ENCODE measurements at regions not wholly inside any gene's neighbourhood (a gene's known extent, or its start where the extent isn't known, plus 50 kb on each side); places are given as distances from the start of the nearest gene placed in this dataset.

DNA sequence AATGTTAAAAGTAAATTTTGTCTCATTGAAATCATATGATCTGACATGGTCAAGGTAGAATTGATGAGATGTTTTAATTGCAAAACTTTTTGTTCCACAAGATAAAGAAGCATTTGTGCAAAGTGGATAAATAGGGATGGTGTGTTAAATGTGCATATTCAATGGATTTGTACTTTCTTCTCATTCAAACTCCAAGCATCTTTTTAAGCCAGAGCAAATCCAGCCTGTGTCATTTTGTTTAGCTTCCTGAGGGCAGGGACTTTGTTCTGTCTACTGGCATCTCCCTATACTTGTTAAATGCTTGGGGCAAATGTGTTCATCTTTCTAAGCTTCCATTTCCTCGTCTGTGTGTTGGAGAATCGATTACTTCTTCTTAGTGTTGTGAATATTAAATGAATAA, 200.3 kb downstream of the SLIT2 start:
- Histone ChIP-seq H3K27ac (no peak overlapping the region), H3K27me3 (no peaks in the 10 kb centered on the region), H3K4me1 (no peaks in the 10 kb centered on the region), H3K4me3 (no peak overlapping the region), H3K36me3 (no peaks in the 10 kb centered on the region), H3K9me3 (no peaks in the 10 kb centered on the region)
- intact Hi-C loops (cut with DNase I), result no loop called here
- ATAC-seq, result no peak
- TF ChIP-seq, protein P1, sequence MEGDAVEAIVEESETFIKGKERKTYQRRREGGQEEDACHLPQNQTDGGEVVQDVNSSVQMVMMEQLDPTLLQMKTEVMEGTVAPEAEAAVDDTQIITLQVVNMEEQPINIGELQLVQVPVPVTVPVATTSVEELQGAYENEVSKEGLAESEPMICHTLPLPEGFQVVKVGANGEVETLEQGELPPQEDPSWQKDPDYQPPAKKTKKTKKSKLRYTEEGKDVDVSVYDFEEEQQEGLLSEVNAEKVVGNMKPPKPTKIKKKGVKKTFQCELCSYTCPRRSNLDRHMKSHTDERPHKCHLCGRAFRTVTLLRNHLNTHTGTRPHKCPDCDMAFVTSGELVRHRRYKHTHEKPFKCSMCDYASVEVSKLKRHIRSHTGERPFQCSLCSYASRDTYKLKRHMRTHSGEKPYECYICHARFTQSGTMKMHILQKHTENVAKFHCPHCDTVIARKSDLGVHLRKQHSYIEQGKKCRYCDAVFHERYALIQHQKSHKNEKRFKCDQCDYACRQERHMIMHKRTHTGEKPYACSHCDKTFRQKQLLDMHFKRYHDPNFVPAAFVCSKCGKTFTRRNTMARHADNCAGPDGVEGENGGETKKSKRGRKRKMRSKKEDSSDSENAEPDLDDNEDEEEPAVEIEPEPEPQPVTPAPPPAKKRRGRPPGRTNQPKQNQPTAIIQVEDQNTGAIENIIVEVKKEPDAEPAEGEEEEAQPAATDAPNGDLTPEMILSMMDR (IDR thresholded peaks at IDR 0.05), result no peak
- no peak for DNase-seq

DNA sequence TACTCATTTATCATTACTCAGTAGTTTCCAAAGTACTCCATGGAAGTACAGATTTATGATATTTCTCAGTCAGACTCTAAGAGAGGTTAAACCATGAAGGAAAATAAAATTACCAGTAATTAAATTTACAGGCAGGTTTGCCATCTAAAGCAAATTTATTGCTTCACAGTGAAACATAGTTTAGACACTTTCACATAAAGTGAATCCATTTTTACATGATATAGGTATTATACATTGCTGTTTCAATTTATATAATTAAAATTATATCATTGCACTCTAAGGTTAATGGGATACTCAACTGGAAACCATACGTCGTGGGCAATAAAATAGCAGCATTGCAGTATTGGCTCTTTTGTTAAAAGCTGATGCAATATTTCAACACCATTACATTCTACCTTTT, 202.8 kb downstream of the SLIT2 start:
- no peak overlapping the region for H3K4me3 ChIP-seq
- no peak overlapping the region for H3K27ac ChIP-seq
- intact Hi-C loops (cut with DNase I), result no loop called here
- ATAC-seq, result no peak
- TF ChIP-seq, protein P1 (IDR thresholded peaks at IDR 0.05), result no peak
- no peaks in the 10 kb centered on the region for H3K27me3 ChIP-seq
- no peaks in the 10 kb centered on the region for H3K4me1 ChIP-seq
- no peaks in the 10 kb centered on the region for H3K36me3 ChIP-seq
- no peak for DNase-seq
- no peaks in the 10 kb centered on the region for H3K9me3 ChIP-seq

DNA sequence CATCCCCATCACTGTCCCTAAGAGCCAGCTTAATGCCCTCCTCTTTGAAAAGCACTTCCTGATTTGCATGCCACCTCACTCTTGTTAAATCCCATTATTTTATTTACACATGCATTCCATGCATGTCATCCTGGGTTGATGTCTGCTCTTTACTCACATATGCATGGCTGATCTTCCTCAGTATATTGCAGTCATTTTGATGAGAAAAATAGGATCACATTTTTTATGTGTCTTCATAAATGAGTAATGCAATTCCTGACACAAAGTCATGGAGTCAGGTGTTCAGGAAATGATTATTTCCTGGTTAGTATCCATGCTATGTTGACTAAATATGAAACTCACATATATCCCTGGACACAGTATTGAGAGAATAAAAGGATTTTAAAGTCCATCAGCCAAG, 204.7 kb downstream of the SLIT2 start:
- no peaks in the 10 kb centered on the region for H3K9me3 ChIP-seq
- no peak for DNase-seq
- H3K4me1 ChIP-seq, result no peaks in the 10 kb centered on the region
- H3K27ac ChIP-seq, result no peak overlapping the region
- no peak overlapping the region for H3K4me3 ChIP-seq
- no peaks in the 10 kb centered on the region for H3K36me3 ChIP-seq
- intact Hi-C loops (cut with DNase I), result no loop called here
- no peaks in the 10 kb centered on the region for H3K27me3 ChIP-seq
- ATAC-seq, result no peak
- TF ChIP-seq, protein P1 (IDR thresholded peaks at IDR 0.05), result no peak

DNA sequence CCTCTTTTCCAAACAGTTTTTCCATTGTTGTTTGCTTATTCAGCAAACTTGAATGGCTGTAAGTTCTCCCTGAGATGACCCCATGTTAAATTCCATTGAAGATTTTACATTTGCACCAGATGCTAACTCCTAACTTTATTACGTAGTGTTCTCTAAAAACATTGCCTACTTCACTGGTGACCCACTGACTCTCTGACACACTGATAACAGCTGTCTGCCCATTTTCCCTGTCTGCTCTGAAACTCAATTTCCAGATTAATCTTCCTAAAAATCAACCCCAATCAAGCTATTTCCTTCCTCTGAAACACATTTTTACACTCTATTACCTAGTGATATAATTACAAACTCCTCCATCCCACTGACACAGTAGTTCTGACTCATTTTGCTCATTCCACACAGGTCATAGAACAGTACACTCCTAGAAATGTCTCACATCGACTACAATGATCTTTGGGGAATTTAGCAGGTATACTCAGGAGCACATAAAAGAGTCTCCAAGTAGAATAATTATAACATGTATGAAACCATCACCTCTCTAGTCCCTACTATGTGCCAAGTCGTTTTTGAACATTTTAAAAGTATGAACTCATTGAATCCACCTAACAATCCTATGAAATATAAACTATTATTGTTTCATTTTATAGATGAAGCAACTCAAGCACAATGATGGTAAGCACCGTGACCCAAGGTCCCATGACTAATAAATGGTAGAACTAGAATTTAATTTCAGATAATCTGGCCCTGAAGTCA, 210.9 kb downstream of the SLIT2 start:
- intact Hi-C loops (cut with DNase I), result no loop called here
- Histone ChIP-seq H3K27ac (no peak overlapping the region), H3K36me3 (no peaks in the 10 kb centered on the region), H3K9me3 (no peaks in the 10 kb centered on the region), H3K4me1 (no peaks in the 10 kb centered on the region), H3K4me3 (no peak overlapping the region), H3K27me3 (no peaks in the 10 kb centered on the region)
- DNase-seq (no peak), ATAC-seq (no peak)
- TF ChIP-seq, protein P1 (IDR thresholded peaks at IDR 0.05), result no peak

DNA sequence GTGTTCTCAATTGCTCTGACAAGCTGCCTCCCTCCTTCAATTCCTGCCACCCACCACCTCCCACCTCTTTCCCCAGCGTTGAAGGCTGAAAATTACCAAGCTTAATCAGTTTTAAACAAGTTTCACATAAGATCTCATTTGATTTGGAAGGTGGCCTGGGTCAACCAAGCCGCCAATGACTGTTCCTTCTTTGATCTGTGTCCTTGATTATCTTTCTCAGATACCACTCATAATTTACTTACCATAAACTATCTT, 211.4 kb downstream of the SLIT2 start:
- ATAC-seq (no peak), DNase-seq (no peak)
- Histone ChIP-seq H3K27ac (no peak overlapping the region), H3K9me3 (no peaks in the 10 kb centered on the region), H3K36me3 (no peaks in the 10 kb centered on the region), H3K4me1 (no peaks in the 10 kb centered on the region), H3K27me3 (no peaks in the 10 kb centered on the region), H3K4me3 (no peak overlapping the region)
- TF ChIP-seq, protein P1 (IDR thresholded peaks at IDR 0.05), result no peak
- intact Hi-C loops (cut with DNase I), result no loop called here

Data from left lung (tissue), 4 donors.